A673 (cell line): ENCODE measurements at regions not wholly inside any gene's neighbourhood (a gene's known extent, or its start where the extent isn't known, plus 50 kb on each side); places are given as distances from the start of the nearest gene placed in this dataset.

Experiments
- CTCF ChIP-seq: fragments of 300-800, 200-600 bp; sonication (generic); conservative IDR thresholded peaks from 2 replicates; pipeline ENCODE4 v1.5.1; 2017; ENCODE audit warnings: low read depth, mild to moderate bottlenecking, antibody characterized with exemption, low read length, moderate library complexity, mixed read lengths
- EZH2 ChIP-seq: fragments of 200-600 bp; sonication (generic); IDR thresholded peaks from 2 replicates; pipeline ENCODE4 v1.6.1; 2017; ENCODE audit warnings: borderline replicate concordance, low read depth, mild to moderate bottlenecking, mixed read lengths, antibody characterized with exemption, low read length; ENCODE audit not compliant: poor library complexity, severe bottlenecking

- TF ChIP-seq CTCF, result no peak
- TF ChIP-seq EZH2, result no peak
Measured at GRCh38 chr3:106208251-106208650, 339.4 kb upstream of the CBLB start.
